Stimulated activated CD4-positive, alpha-beta T cell treated with anti-CD3 and anti-CD28 coated beads, Interleukin-1b, Interleukin-23, amount 100 ng/mL, for 48 hours (primary cell): ENCODE measurements at regions not wholly inside any gene's neighbourhood (a gene's known extent, or its start where the extent isn't known, plus 50 kb on each side); places are given as distances from the start of the nearest gene placed in this dataset.
"Not testable (repeated sequence)": the region's sequence is repeated elsewhere in the genome, so short reads cannot be mapped to it uniquely, and the experiment has no call there.

Experiments
- DNase-seq: peaks from one replicate; pipeline ENCODE4 v3.0.0-alpha.2; 2020

GRCh38 chr6:8846680-8847079 lies 411.3 kb upstream of the SLC35B3 start:
- not testable (repeated sequence) for DNase-seq

- no peak for DNase-seq
Observed at GRCh38 chr6:8845690-8846089, 410.3 kb upstream of the SLC35B3 start.

GRCh38 chr6:8844968-8845367 lies 409.6 kb upstream of the SLC35B3 start:
- DNase-seq = no peak

GRCh38 chr6:8839626-8840025 lies 404.3 kb upstream of the SLC35B3 start:
- DNase-seq = no peak

- DNase-seq = no peak
Observed at GRCh38 chr6:8837343-8837742, 402.0 kb upstream of the SLC35B3 start.

- not testable (repeated sequence) for DNase-seq
Observed at GRCh38 chr6:8832695-8833094, 397.4 kb upstream of the SLC35B3 start.

- DNase-seq = no peak
Observed at GRCh38 chr6:8831366-8832152, 396.2 kb upstream of the SLC35B3 start.

- no peak for DNase-seq
Observed at GRCh38 chr6:8830794-8831193, 395.4 kb upstream of the SLC35B3 start.

- no peak for DNase-seq
Observed at GRCh38 chr6:8829796-8830195, 394.5 kb upstream of the SLC35B3 start.

- DNase-seq = no peak
Observed at GRCh38 chr6:8829296-8829695, 394.0 kb upstream of the SLC35B3 start.

- DNase-seq = no peak
Observed at GRCh38 chr6:8828376-8828775, 393.0 kb upstream of the SLC35B3 start.

- DNase-seq = no peak
Observed at GRCh38 chr6:8825726-8826125, 390.4 kb upstream of the SLC35B3 start.

- DNase-seq = no peak
Observed at GRCh38 chr6:8821981-8822381, 386.6 kb upstream of the SLC35B3 start.

GRCh38 chr6:8820313-8820712 lies 385.0 kb upstream of the SLC35B3 start:
- no peak for DNase-seq

- DNase-seq = no peak
Observed at GRCh38 chr6:8819446-8819845, 384.1 kb upstream of the SLC35B3 start.

- DNase-seq = no peak
Observed at GRCh38 chr6:8814440-8815000, 379.2 kb upstream of the SLC35B3 start.

GRCh38 chr6:8810325-8810724 lies 375.0 kb upstream of the SLC35B3 start:
- DNase-seq = no peak

- DNase-seq = no peak
Observed at GRCh38 chr6:8809662-8810061, 374.3 kb upstream of the SLC35B3 start.

GRCh38 chr6:8803181-8803760 lies 367.9 kb upstream of the SLC35B3 start:
- DNase-seq = no peak

- not testable (repeated sequence) for DNase-seq
Observed at GRCh38 chr6:8802397-8802796, 367.1 kb upstream of the SLC35B3 start.

GRCh38 chr6:8794420-8794819 lies 359.1 kb upstream of the SLC35B3 start:
- DNase-seq = no peak

- no peak for DNase-seq
Observed at GRCh38 chr6:8789878-8790277, 354.5 kb upstream of the SLC35B3 start.

GRCh38 chr6:8785223-8785622 lies 349.9 kb upstream of the SLC35B3 start:
- DNase-seq = no peak

GRCh38 chr6:8783191-8783590 lies 347.8 kb upstream of the SLC35B3 start:
- no peak for DNase-seq
